Stimulated activated CD4-positive, alpha-beta T cell treated with anti-CD3 and anti-CD28 coated beads, Interleukin-1b, Interleukin-23, amount 100 ng/mL, for 1 hour (primary cell): ENCODE measurements at regions not wholly inside any gene's neighbourhood (a gene's known extent, or its start where the extent isn't known, plus 50 kb on each side); places are given as distances from the start of the nearest gene placed in this dataset.

Experiments
- DNase-seq, 2 donors: peaks; one replicate each; pipeline ENCODE4 v3.0.0-alpha.2; 2020; ENCODE audit warnings: low read depth in 2 of 2

DNA sequence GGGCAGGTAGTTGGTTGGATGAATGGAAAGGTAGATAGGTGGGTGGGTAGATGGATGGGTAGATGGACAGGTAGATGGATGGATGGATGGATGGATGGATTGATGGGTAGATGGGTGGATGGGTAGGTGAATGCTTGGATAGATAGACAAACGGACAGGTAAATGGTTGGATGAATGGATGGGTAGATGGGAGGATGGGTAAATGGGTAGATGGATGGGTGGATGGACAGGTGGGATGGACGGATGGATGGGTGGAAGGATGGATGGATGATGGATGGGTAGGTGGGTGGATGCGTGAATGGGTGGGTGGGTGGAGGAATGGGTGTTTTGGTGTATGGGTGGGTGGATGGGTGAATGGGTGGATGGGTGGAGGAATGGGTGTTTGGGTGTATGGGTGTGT lies 50.1 kb upstream of the ASAP2 start:
- DNase-seq: no peak

DNA sequence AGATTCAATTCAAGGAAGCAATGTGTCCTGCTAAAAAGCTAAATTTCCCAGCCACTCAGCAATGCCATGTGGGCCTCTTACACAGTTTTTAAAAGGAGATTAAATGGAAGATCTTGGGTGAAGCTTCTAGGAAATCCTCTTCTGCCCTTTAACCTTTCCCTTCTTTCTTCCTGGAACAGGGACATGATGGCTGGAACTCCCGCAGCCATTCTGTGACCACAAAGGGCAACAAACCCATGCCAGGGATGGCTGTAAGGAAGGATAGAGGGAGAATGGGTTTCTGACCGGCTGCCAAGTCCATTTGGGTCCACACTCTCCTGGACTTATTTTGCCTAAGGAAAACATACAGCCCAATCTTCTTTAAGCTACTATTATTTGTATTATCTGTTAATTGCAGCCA lies 52.6 kb upstream of the ASAP2 start:
- DNase-seq: no peak

DNA sequence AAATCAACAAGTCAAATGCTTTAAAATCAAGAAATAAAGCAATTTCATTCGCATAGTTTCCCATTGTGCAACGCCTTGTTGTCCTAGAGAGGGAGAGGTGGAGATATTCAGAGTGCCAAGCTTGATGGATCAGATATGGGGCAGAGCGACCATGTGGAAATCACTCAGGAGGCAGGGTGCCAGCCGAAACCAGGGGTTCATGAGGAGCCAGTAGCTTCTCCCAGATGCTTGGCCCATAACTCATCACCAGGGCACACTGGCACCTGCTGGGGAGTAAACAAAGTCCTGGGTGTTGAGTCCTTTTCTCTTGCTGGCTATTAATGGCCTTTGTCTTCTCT lies 53.0 kb upstream of the ASAP2 start:
- DNase-seq: no peak

DNA sequence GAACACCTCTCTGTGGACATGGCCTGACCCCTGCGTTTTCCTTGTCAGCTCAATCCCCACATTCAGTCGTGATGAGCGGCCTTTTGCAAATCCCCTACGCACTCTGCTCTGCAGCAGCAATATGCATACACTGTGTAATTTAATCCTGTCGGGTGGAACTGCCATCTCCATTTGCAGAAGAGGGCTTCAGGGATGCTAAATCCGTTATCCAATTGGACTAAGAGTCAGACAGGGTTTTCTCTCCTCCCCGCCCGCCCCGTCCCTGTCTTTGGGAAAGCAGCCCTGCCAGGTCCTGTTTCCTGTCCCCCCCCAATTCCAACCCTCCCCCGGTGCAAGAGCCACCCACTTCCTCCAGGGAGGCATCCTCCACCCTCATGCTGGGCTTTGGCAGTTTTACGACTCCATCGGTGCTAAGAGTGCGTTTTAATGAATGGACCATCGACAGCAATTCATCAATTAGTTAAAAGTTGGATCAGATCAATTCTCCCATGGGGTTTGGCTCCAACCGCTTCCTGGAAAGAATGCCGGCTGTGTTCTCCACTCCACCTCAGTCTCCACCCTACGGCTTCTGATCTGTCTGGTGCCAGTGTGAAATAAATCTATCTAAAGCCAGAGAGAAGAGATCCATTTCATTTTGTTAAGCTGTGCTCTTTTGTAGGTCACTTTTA lies 53.5 kb upstream of the ASAP2 start:
- DNase-seq: no peak

DNA sequence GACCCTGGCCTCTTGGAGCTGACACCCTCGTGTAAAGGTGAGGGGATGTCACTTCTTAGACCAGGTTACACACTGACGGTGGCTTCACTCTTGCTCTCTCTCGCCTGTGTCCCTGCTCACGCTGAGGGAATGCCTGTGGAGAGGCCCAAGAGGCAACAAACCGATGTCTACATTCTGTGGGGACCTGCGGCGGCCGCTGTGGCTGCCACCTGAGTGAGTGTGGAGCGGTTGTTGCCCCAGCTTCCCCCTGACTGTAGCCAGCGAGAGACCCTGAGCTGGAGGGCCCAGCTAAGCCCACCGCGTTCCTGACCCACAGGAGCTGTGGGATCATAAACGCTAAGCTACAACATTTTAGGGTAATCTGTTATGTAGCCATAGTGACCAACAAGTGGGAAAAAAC lies 55.7 kb upstream of the ASAP2 start:
- DNase-seq: no peak

DNA sequence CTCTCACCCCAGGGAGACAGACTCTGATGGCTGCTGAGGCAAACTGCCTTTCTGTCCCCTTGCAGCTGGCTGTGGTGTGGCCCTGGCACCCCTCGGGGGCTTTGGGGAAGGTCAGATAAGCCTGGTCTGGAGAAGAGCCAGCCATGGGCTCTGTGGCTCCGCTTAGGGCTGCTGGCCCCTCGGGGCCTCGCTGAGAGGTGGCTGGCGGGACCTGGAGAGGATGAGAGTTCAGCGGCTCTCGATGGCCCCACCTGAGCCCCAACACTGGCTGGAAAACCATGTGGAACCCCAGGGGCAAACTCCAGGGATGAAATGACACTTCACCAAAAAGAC lies 56.1 kb upstream of the ASAP2 start:
- DNase-seq: no peak

DNA sequence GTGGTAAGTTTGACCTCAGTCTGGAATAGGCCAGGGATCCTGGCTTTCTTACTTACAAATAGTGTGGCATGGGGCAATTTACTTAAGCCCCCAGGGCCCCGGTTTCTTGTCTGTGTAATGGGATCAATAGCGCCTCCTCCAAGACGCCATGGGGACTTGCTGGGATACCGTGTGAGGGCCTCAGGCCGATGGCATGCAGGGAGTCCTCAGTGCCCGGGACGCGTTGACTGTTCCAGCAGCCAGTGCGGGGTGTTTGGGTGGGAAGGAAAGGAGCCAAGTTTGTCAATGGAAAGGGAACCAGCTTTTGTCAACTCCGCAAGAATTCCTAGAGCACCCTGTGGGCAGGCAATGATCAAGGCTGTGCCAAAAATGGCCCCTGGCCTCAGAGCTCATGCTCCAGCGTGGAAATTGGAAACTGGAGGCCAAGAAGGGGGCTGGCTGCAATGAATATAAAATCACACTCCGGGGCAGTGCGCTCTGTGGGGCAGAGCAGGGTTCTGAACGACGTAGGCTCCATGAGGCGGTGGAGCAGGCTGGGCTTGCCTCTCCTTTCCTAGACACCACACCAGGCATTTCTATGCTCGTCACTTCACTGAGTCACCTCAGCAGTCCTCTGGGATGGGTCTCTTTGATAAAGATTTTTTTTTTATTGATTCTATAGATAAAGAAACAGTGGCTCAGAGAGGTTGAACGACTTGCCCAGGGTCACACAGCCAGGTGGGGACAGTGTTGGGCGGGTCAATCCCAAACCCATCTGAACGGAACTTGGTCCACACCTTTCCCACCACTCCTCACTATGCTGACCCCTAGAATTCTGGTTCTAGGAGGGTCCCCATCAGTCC lies 56.7 kb upstream of the ASAP2 start:
- DNase-seq: no peak

DNA sequence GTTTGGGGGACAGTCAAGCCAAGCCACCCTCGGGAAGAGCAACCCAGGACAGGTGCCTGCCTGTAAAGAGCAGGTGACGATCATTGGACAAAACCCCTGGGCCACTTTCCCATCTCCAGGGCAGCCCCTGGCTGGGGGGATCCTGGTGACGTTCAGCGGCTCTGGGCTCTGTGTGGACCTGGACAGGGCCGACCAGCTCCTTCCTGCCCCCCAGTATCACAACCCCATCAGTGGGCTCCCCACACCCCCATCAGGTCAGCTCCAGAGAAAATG lies 57.3 kb upstream of the ASAP2 start:
- no peak for DNase-seq

DNA sequence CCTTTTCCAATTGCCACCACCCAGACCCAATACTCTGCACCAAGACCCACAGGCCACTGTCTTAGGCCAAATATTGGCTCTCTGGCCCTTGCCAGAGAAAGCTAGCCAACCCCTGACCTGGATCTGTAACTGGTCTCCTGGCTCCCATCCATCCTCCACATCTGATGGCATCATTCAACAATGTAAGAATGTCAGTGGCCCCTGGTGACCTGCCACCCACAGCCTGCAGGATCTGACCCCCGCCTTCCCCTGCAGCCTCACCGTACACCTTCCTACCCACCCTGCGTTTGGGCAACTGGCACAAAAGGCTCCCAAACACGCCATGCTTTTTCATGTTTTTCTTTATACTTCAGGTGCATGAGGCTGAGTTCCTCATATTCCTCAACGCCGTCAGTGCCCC lies 60.0 kb upstream of the ASAP2 start:
- DNase-seq: no peak

DNA sequence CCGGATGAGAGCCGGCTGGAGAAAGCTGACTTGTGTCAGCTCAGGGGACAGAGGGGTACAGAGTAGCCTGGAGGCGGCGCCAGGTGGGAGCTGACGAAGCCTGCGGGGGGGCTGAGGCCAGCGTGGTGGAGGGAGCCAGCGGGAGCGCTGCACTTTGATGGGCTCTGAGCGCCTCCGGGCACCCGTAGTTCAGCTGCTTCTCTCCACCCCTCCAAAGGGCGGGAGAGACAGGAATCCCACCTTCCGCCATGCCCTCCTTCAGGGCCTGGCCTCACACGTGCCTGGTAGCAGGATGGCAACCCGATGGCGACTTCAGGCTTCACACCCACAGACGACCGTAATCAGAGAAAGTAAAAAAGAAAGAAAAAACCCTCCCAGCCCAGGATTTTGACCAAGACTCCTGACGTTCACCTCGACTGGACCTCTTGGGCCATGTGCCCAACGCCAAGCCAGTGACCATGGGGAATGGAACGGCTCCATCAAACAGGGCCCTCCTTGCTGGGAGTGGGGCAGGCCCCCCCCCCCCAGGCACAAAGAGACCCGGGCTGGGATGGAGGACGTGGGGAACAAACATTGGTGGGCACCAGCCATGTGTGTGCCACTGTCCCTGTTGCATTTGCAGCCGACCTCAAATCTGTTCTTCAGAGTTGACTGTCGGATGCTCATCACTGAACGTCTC lies 60.7 kb upstream of the ASAP2 start:
- no peak for DNase-seq

DNA sequence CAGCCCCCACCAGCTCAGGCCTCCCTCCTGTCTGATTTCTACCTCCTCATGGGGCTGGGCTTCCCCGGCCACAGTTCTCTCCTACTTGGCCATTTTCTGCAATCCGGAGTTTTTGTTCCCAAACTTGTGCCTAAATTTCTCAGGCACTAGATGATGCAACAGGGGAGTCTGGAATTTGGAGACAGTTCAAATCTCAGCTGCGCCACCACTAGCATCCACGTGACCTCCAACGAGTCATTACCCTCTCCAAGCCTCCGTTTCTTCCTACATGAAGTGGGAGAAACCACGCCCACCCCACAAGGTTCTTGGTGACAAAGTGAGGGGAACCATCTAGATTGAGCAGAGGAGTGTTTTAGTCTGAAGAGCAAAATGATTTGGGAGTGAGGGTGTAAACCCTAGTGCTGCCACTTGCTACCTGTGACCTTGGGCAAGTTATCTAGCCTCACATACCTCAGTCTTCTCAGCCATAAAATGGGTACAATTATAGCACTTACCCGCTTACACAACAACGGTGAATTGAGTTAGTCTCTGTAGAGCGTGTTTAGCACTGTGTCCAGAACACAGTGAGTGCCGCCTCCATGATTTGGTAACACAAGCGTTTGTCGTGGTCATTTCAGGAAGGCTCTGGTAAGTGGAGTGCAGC lies 61.4 kb upstream of the ASAP2 start:
- DNase-seq: no peak

DNA sequence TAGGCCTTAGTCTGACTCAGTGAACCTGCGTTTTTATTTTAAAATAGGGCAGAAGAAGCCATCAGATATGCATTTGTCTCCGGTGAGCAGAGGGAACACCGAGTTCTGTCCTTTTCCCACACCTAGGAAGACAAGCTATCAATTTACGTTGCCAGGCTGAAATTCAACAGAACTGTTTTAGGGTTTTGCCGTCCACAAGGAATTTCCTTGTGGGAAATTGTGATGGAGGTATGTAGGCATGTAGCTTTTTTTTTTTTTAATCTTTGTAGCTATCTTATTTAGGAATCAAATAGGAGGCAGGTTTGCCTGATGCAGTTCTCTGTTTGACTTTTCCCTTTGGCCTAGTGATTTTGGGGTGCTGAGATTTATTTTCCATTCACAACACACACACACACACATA lies 62.0 kb upstream of the ASAP2 start:
- no peak for DNase-seq

DNA sequence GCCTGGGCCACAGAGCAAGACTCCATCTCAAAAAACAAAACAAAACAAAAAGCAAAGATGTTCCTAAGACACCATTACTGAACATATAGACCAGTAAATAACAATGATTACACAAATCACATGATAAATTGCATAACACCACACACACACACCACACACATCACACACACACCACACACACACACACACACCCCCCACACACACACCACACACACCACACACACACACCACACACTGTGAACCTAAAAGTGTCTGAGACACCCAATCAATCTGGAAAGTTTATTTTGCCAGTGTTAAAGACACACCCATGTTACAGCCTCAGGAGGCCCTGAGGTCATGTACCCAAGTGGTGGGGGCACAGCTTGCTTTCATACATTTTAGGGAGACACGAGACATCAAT lies 62.6 kb upstream of the ASAP2 start:
- DNase-seq: no peak

DNA sequence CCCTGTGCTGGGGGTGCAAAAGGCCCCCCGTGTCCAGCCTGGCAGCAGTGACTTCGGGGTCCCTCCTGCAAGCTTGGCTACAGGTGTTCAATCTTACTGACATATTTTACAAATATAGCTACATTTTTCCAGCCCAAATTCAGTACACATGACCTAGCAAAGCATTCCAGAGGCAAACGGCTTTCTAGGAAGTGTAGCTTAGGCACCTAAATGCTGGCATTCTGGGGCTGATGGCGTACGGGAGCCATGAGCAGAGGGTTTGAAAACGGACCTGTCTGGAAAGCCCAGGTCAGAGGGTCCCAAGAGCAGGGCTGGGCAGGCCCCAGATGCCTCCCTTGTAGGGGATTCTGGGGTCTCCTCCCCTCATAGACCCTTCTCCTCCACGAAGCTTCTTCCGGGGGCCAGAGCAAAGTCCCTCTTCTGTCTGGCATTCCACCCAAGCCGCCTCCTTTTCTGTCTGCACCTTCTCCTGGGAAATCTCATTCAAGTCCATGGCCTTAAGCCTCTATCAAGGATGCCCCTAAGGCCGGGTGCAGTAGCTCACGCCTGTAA lies 63.3 kb upstream of the ASAP2 start:
- DNase-seq: no peak

DNA sequence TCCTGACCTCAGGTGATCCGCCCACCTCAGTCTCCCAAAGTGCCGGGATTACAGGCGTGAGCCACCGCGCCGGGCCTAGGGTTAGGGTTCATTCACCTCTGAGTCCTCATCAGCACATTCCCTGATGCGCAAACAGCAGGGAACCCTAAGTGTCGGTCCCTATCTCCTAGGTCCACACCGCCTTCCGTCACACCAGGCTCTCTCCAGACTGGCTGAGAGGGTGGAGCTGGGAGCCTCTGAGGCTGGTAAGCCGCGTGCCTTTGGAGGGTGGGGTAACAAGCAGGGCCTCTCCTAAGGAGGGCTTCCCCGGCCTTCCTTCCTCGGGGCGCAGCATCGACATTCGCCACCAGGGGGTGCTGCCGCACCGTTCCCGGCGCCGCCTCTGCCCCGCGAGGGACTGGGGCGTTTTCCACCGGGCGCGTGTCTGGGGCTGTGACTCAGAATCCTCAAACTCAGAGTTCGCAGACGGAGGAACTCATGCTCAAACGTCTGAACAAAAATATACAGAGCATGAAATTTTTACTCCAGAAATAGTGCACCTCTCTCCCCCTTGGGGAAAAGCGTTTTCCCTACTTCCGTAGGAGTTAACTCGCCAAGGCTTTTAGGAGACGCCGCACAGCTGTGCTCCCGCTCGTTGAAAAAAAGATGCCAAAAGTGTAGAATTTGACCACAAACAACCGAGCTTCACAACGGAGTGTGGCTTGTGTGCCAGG lies 63.9 kb upstream of the ASAP2 start:
- peak; percentile 48 to 84 for DNase-seq

DNA sequence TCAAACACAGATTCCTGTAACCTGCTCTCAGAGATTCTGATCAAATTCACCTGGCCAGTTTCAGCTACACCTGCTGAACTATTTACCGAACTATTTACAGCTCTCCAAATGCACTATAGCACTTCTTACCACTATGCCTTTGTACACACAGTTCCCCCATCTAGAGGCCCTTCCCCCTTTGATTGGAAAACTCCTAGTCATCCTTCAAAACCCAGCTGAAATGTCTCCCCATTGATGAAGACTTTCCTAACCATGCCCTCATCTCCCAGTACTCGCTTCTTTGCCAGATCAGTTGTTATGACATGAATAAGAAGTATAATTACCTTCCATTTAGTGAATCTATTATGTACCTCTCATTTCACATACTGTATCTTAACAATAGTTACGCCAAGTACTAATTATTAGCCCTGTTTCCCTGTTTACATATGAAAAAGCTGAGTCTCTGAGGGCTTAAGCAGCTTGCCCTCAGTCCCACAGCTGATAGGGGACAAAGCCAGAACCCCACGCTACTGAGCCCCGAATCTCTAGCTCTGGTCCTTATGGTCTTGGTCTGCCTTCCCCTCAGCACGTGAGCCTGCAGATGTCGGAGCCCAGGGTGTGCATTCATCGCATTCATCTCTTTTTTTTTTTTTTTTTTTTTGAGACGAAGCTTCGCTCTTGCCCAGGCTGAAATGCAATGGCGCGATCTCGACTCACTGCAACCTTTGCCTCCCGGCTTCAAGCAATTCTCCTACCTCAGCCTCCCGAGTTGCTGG lies 64.7 kb upstream of the ASAP2 start:
- no peak for DNase-seq

DNA sequence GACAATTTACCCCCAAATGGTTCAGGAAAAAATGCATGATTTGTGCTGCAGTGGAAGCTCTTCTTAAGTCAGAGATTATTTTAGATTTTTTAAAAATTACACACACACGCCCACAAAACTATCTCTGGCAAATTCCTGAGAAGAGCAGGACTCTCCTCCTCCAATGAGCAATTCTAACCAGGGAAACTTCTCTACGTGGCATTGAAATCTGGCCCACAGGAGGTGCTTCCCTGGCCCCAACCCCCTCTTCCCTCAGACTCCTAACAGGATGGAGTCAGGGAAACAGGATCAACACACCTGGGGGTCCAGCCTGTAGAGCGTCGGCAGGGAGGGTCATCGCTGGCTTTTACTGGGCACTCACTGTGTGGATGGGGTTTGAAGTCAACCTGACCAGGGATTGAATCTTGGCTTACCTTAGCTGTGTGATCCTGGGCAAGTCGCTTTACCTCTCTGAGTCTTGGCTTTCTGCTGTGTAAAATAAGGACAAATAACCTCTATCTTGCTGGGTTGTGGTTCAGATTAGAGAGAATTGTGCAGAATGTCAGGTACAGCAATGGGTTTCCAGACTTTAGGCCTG lies 65.4 kb upstream of the ASAP2 start:
- no peak for DNase-seq

DNA sequence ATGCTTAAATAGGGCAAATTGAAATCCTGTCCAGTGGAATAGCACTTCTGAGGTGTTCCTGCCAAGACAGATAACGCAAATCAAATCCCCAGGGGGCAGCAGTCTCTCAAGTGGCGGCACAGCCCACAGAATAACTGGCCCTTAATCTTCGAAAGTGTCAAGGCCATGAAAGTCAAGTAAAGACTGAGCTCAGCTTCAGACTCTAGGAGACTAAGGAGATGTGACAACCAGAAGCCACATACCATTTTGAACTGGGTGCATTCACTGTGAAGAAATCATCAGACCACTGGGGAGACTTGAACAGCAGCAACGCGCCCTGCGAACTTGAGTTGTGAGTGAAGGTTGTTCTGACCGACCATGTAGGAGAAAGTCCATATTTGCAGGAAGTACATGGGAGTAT lies 66.0 kb upstream of the ASAP2 start:
- DNase-seq: no peak

DNA sequence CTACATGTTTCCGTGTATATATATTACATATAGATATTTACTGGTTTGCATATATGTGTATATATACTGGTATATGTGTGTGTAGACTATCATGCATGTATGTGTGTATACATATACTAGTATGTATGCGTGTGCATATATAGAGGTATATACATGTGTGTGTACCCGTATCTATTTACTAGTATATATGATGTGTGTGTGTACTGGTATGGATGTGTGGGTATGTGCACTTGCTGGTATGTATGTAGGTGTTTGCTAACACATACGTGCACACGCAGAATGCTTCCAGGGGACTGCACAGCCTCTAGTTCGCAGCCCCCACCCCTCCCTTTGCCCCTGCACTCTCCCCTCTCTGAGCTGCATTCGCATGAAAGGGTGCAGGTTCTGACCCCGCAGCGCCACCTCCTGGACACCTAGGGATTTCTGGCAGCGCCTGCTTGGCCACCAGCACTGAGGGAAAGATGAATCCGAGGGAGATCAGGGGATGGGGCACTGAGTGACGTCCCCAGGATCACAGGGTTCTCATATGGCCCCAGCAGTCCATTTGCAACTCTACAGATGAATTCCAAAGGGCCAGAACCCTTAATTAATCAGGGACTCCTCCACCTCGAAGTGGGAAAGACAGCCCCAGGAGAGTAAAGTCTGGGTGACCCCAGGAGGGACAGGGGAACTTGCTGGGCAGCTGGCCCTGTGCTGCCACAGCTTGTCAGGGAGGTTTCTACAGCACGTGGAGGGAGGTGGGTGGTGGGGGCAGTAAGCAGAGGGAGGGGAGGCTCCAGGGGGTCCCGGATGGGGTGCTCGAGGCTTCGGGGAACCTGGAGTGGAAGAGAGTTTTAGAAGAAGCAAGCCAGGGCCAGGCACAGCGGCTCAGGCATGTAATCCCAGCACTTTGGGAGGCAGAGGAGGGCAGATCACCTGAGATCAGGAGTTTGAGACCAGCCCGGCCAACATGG lies 66.8 kb upstream of the ASAP2 start:
- DNase-seq: peak in 1 of 2 donors; percentile 56
